ENCODE measurements at regions not wholly inside any gene's neighbourhood (a gene's known extent, or its start where the extent isn't known, plus 50 kb on each side); places are given as distances from the start of the nearest gene placed in this dataset.

GRCh38 chr2:153213022-153213421, 265.5 kb downstream of the RPRM start:
- ChIA-PET POLR2A (no interaction called here), CTCF (no interaction called here)
- DNase-seq (ENCODE audit: low read depth) = no peak
- TF ChIP-seq CTCF (IDR thresholded peaks at IDR 0.05; ENCODE audit: insufficient read depth, low read depth, low read length) = no peak
- H3K36me3 ChIP-seq (ENCODE audit: control insufficient read depth, insufficient read depth, low read length) = no peaks in the 10 kb centered on the region
- no peak overlapping the region for H3K4me3 ChIP-seq (ENCODE audit: low read depth, low read length)
- H3K27me3 ChIP-seq (ENCODE audit: control insufficient read depth, insufficient read depth, low read length) = no peaks in the 10 kb centered on the region

- Histone ChIP-seq H3K4me3 (ENCODE audit: low read depth, low read length) (no peak overlapping the region), H3K36me3 (ENCODE audit: control insufficient read depth, insufficient read depth, low read length) (no peaks in the 10 kb centered on the region), H3K27me3 (ENCODE audit: control insufficient read depth, insufficient read depth, low read length) (no peaks in the 10 kb centered on the region)
- POLR2A ChIA-PET = no interaction called here
- DNase-seq (ENCODE audit: low read depth) = no peak
- CTCF ChIA-PET = no interaction called here
- no peak for TF ChIP-seq CTCF (IDR thresholded peaks at IDR 0.05; ENCODE audit: insufficient read depth, low read depth, low read length)
Measured at GRCh38 chr2:153197402-153198386, 280.9 kb downstream of the RPRM start.

GRCh38 chr2:153196378-153197058, 282.0 kb downstream of the RPRM start:
- ChIA-PET CTCF (no interaction called here), POLR2A (no interaction called here)
- TF ChIP-seq CTCF (IDR thresholded peaks at IDR 0.05; ENCODE audit: insufficient read depth, low read depth, low read length) = no peak
- Histone ChIP-seq H3K4me3 (ENCODE audit: low read depth, low read length) (no peak overlapping the region), H3K36me3 (ENCODE audit: control insufficient read depth, insufficient read depth, low read length) (no peaks in the 10 kb centered on the region), H3K27me3 (ENCODE audit: control insufficient read depth, insufficient read depth, low read length) (no peaks in the 10 kb centered on the region)
- DNase-seq (ENCODE audit: low read depth) = no peak

GRCh38 chr2:153195342-153195741, 283.2 kb downstream of the RPRM start:
- H3K36me3 ChIP-seq (ENCODE audit: control insufficient read depth, insufficient read depth, low read length) = no peaks in the 10 kb centered on the region
- H3K27me3 ChIP-seq (ENCODE audit: control insufficient read depth, insufficient read depth, low read length) = no peaks in the 10 kb centered on the region
- TF ChIP-seq CTCF (IDR thresholded peaks at IDR 0.05; ENCODE audit: insufficient read depth, low read depth, low read length) = no peak
- no peak overlapping the region for H3K4me3 ChIP-seq (ENCODE audit: low read depth, low read length)
- POLR2A ChIA-PET = no interaction called here
- no peak for DNase-seq (ENCODE audit: low read depth)
- CTCF ChIA-PET = no interaction called here

- POLR2A ChIA-PET = no interaction called here
- H3K36me3 ChIP-seq (ENCODE audit: control insufficient read depth, insufficient read depth, low read length) = no peaks in the 10 kb centered on the region
- no peak overlapping the region for H3K4me3 ChIP-seq (ENCODE audit: low read depth, low read length)
- no peaks in the 10 kb centered on the region for H3K27me3 ChIP-seq (ENCODE audit: control insufficient read depth, insufficient read depth, low read length)
- CTCF ChIA-PET = no interaction called here
- TF ChIP-seq CTCF (IDR thresholded peaks at IDR 0.05; ENCODE audit: insufficient read depth, low read depth, low read length) = no peak
- DNase-seq (ENCODE audit: low read depth) = no peak
Measured at GRCh38 chr2:153189091-153189888, 289.3 kb downstream of the RPRM start.

All from BJ (cell line).